ENCODE measurements at regions not wholly inside any gene's neighbourhood (a gene's known extent, or its start where the extent isn't known, plus 50 kb on each side); places are given as distances from the start of the nearest gene placed in this dataset.

DNA sequence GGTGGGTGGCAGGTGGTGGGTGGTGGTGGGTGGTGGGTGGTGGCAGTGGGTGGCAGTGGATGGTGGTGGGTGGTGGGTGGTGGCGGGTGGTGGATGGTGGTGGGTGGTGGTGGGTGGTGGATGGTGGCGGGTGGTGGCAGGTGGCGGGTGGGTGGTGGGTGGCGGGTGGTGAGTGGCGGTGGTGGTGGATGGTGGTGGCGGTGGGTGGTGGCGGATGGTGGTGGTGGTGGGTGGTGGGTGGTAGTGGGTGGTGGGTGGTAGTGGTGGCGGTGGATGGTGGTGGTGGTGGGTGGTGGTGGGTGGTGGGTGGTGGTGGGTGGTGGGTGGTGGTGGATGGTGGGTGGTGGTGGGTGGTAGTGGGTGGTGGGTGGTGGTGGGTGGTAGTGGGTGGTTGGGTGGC is 423.8 kb upstream of the PSMD7 start:
- peaks cover 3% of the 10 kb centered on the region; the same call in 1 of the 2 replicates for H3K27me3 ChIP-seq
- no peak overlapping the region for H3K4me3 ChIP-seq (ENCODE audit: low read depth, low read length)
- no peak for DNase-seq
- H3K4me1 ChIP-seq = peaks cover 6% of the 10 kb centered on the region; the same call in 1 of the 2 replicates
- H3K36me3 ChIP-seq = no peaks in the 10 kb centered on the region
- TF ChIP-seq CTCF (IDR thresholded peaks at IDR 0.05; ENCODE audit: low read depth, low read length) = no peak
- no peaks in the 10 kb centered on the region for H3K9me3 ChIP-seq

- no peak for DNase-seq
- no peaks in the 10 kb centered on the region for H3K36me3 ChIP-seq
- peaks cover 5% of the 10 kb centered on the region; the same call in 1 of the 2 replicates for H3K27me3 ChIP-seq
- H3K9me3 ChIP-seq = no peaks in the 10 kb centered on the region
- peaks cover 4% of the 10 kb centered on the region; the same call in 1 of the 2 replicates for H3K4me1 ChIP-seq
- H3K4me3 ChIP-seq (ENCODE audit: low read depth, low read length) = no peak overlapping the region
- no peak for TF ChIP-seq CTCF (IDR thresholded peaks at IDR 0.05; ENCODE audit: low read depth, low read length)
Measured at GRCh38 chr16:73871088-73871733, 425.4 kb upstream of the PSMD7 start.

- H3K36me3 ChIP-seq = no peaks in the 10 kb centered on the region
- peaks cover 5% of the 10 kb centered on the region; the same call in 1 of the 2 replicates for H3K27me3 ChIP-seq
- DNase-seq = no peak
- TF ChIP-seq CTCF (IDR thresholded peaks at IDR 0.05; ENCODE audit: low read depth, low read length) = no peak
- H3K9me3 ChIP-seq = no peaks in the 10 kb centered on the region
- no peaks in the 10 kb centered on the region for H3K4me1 ChIP-seq
- H3K4me3 ChIP-seq (ENCODE audit: low read depth, low read length) = no peak overlapping the region
Measured at GRCh38 chr16:73869126-73869525, 427.5 kb upstream of the PSMD7 start.

GRCh38 chr16:73864868-73865267 is 431.7 kb upstream of the PSMD7 start:
- Histone ChIP-seq H3K9me3 (no peaks in the 10 kb centered on the region), H3K36me3 (no peaks in the 10 kb centered on the region), H3K27me3 (peaks cover 5% of the 10 kb centered on the region; the same call in 1 of the 2 replicates), H3K4me3 (ENCODE audit: low read depth, low read length) (no peak overlapping the region), H3K4me1 (no peaks in the 10 kb centered on the region)
- no peak for DNase-seq
- TF ChIP-seq CTCF (IDR thresholded peaks at IDR 0.05; ENCODE audit: low read depth, low read length) = no peak

DNA sequence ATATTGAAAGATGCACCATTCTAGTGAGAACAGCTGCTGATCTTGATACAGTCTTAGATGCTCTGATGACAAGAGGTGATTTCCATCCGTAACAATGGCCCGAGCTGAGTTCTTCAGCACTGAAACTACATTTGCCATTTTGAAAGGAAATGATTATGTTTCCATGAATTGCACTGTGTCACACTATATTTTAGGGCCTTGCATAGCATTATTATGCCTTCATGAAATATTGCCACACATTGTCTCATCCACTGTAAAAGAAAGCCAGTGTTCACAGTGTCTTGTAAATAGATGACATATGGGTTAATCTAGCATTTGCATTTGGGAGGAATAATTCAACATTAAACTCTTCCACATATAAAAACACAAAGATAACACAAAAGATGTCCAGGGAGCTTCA is 438.3 kb upstream of the PSMD7 start:
- no peaks in the 10 kb centered on the region for H3K4me1 ChIP-seq
- no peak for DNase-seq
- no peaks in the 10 kb centered on the region for H3K27me3 ChIP-seq
- H3K4me3 ChIP-seq (ENCODE audit: low read depth, low read length) = no peak overlapping the region
- H3K9me3 ChIP-seq = no peaks in the 10 kb centered on the region
- H3K36me3 ChIP-seq = no peaks in the 10 kb centered on the region
- no peak for TF ChIP-seq CTCF (IDR thresholded peaks at IDR 0.05; ENCODE audit: low read depth, low read length)

GRCh38 chr16:73853968-73854367 is 442.6 kb upstream of the PSMD7 start:
- no peak for DNase-seq
- Histone ChIP-seq H3K36me3 (no peaks in the 10 kb centered on the region), H3K27me3 (no peaks in the 10 kb centered on the region; the same call in 1 of the 2 replicates), H3K4me1 (no peaks in the 10 kb centered on the region), H3K4me3 (ENCODE audit: low read depth, low read length) (no peak overlapping the region), H3K9me3 (no peaks in the 10 kb centered on the region; the same call in 1 of the 2 replicates)
- TF ChIP-seq CTCF (IDR thresholded peaks at IDR 0.05; ENCODE audit: low read depth, low read length) = no peak
